Activated CD4-positive, alpha-beta T cell treated with anti-CD3 and anti-CD28 coated beads for 24 hours (primary cell): ENCODE measurements at regions not wholly inside any gene's neighbourhood (a gene's known extent, or its start where the extent isn't known, plus 50 kb on each side); places are given as distances from the start of the nearest gene placed in this dataset.
"Not testable (repeated sequence)": the region's sequence is repeated elsewhere in the genome, so short reads cannot be mapped to it uniquely, and the experiment has no call there.

Experiments
- DNase-seq, 2 donors: peaks; one replicate each; pipeline ENCODE4 v3.0.0-alpha.2; 2020; ENCODE audit warnings: low read depth in 2 of 2

DNA sequence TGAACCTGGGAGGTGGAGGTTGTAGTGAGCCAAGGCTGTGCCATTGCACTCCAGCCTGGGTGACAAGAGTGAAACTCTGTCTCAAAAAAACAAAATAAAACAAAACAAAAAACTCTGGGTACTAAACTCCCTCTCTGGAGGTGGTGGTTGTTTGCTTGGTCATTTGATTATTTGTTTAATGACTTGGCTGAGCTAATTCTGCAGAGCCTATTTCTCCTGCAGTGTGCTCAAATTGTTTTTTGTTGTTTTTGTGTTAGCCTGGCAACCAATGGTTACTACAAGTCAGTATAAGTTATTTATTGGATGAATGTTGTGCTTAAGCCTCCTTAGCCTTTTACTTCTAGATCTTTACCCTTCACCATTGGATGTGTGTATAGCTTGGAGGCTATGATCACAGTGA is 387.5 kb downstream of the ADCYAP1 start:
- DNase-seq, result no peak

DNA sequence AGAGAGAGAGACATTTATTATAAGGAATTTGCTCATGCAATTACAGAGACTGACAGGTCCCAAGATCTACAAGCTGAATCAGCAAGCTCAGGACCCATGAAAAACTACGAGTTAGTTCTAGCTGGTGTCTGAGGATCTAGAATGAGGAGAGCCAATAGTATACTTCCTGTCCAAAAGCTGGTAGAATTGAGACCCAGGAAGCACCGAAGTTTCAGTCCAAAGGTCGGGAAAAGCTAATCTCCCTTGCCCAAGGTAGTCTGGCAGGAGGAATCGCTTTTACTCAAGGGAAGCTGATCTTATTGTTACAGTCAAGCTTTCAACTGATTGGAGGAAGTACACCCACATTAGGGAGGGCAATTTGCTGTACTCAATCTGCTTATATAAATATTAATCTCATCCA is 389.6 kb downstream of the ADCYAP1 start:
- DNase-seq, result no peak

DNA sequence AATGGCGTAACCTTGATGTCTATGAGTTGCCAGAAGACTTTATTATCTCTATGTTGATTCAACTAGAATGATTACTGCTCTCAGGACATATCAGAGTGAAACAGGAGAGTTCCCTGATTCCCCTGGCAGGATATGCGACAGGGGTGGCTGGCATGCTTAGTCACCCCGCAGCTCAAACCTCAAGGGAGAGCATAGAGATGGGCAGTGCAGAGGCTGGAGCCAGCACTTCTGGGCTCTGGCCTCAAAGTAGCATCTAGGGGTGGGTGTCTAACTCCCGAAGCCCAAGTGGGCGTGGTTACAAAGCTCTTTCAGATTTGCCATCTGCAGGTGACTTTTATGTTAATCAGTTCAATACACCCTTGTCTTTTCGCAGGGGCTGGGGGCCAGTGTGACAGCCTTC is 391.6 kb downstream of the ADCYAP1 start:
- DNase-seq, result no peak

DNA sequence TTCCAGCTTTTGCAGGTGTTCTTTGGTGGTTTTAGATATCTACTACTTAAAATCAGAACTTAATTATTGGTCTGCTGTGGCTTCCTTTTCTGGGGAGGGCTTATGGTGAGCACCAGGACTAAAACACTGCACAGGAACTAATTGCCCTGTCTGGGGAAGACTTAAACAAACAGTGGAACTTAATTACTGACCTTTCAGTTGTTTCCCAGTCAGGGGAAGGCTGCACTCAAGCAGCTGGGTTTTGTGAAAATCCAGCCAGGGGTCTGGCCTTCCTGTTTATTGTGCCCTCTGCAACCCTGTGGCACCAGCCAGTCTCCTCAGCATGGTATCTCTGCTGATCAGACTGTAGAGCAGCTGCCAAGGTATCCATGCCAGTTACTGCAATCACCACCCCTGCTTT is 398.2 kb downstream of the ADCYAP1 start:
- no peak for DNase-seq

DNA sequence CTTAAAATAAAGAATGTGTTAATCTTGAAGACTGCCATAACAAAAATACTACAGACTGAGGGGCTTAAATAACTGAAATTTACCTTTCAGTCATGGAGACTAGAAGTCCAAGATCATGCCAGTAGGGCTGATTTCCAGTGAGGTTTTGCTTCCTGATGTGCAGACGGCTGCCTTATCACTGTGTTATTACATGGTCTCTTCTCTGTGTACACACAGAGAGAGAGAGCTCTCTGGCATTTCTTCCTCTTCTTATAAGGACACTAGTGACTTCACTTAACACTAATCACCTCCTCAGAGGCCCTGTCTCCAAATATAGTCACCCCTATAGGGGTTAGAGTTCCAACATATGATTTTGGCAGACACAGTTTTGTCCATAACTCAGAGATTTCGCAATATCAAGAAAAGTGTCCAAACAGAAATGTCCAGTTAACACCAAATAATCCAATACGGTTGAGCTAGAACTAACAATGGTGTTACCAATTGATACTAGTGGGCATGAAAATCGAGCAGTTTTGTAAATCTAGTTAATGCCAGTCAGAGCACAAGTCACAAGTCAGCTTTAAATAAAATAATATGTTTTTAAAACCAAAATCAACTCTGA is 399.8 kb downstream of the ADCYAP1 start:
- DNase-seq, result no peak

DNA sequence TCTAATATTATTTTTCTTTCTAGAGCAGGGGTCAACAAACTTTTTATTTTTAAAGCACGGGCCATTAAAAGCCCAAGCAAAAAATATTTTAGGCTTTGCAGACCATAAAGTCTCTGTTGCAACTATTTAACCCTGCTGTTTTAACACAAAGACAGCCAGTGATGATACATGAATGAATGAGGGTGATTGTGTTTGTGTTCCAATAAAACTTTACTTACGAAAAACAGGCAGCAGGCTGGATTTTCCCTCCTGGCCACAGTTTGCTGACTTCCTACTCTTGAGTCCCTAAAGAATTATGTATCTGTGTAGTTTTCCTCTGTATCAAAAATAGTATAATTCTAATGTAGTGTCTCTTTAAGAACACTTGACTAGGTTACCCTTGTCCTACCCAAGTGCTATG is 402.0 kb downstream of the ADCYAP1 start:
- DNase-seq, result no peak

DNA sequence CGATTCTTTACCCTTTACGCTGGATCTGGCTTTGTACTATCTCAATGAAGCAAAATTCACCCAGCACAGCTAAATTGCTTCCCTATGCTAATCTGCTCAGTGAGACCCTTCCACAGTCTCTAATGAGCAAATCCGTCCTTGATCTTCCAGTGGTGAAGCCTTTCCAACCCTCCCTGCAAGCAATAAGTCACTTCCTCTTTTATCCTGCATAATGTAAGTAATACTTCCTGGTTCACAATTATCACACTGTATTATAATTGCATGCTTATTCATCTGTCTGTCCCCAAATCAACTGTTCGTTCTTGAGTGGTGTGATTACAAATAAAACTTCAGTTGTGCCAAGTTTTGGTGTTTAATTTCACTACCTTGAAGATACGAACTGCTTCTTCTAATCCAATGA is 404.0 kb downstream of the ADCYAP1 start:
- DNase-seq, result no peak

DNA sequence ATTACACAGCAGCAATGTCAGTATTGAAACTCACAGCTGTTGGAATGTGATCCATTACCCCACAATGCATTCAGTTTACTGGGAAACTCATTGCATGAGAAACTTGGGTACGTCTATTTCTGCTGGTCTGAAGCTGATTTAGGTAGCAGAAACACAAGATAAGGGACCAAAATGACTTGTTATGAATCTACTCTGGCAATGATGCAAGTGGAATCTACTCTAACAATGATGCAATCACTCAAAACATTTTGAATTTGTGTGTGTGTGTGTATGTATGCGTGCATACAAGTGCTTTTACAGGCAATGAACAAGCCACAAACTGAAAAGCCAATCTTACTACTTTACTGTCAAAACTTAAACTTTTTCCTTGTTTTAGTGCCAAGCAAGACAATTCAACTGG is 406.7 kb downstream of the ADCYAP1 start:
- DNase-seq, result no peak

DNA sequence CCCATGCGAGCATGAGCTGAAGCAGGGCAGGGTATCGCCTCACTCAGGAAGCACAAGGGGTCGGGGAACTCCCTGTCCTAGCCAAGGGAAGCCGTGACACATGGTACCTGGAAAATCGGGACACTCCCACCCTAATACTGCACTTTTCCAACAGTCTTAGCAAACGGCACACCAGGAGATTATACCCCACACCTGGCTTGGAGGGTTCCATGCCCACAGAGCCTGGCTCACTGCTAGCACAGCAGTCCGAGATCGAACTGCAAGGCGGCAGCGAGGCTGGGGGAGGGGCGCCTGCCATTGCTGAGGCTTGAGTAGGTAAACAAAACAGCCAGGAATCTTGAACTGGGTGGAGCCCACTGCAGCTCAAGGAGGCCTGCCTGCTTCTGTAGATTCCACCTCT is 430.7 kb downstream of the ADCYAP1 start:
- not testable (repeated sequence) for DNase-seq

DNA sequence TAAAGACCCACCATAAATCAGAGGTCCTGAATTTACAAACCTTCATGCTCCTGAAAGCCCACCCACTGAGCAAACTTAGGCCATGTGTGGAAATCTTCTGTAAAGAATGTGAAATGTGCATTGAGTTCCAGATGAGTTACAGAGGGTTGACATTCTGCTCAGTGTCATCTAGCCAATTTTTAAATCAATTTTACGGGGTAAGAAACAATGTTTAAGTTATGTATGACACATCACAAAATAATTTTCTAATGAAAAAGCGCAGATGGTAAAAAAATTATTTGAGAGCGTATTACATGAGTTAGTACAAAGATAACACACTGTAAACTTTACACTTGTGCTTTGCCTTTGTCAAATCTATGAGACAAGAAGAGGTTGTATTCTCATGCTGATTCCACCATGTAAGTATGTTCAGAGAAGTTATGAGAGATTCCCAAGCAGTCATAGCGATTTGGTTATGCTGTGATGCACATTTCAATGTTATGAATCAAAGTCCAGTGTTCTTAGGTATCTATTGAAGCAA is 446.3 kb downstream of the ADCYAP1 start:
- no peak for DNase-seq

DNA sequence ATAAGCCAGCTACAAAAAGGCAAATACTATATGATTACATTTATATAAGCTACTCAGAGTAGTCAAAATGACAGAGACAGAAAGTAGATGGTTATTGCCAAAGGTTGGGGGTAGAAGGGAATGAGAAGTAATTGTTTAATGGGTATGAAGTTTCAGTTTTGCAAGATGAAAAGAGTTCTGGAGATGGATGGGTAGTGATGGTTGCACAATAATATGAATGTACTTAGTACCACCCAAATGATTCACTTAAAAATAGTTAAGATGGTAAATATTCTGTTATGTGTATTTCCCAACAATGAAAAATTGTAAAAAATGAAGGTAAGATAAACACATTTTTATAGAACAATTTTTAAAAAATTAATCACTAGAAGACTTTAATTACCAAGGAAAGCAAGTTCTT is 448.4 kb downstream of the ADCYAP1 start:
- DNase-seq, result no peak

DNA sequence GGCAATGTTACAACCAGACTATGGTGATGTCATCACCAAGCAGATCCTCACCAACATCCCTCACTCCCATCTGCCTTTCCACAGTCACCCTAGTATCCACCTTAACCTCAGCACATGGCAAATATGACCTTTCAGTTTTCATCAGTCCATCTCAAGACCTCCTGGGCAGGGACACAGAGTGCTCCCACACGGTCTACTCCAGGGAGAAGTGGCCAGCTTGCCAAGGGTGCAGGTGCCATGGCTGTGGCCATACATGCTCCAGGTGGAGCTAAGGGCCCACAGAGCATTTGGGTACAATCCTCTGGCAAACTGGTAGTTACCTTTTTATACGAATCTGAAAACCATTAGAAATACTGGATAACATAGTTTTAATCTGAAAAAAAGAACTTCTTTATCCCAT is 453.1 kb downstream of the ADCYAP1 start:
- no peak for DNase-seq

DNA sequence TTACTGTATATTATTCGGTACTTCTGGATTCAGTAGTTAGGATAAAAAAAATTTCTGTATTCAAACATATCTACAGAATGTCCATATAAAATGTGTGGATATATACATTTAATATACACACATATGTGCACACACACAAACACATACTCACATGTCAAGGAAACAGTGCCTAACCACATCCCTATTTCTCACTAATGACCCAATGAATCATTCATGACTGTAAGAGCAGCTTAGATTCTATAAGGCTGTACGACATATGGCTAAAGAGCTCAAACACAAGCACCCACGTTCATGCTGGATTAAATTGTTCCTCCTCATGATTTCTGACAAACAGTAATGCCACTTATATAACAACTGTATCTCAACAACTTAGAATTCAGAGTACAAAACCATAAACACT is 457.3 kb downstream of the ADCYAP1 start:
- no peak for DNase-seq

DNA sequence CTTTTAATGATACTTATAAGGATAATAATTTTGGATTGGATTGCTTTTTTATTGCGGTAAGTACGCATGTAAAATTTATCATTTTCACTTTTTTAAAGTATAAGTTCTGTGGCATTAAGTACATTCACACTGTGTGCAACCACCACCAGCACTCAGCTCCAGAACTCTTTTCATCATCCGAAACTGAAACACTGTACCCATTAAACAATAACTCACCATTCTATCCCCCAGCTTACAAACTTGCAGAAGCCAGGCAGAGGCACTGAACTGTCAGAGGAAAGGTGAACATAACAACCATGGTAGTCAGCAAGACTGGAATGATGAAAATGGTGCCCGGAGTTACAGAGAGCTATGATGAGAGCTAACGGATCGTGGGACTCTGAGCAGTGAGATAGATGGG is 465.9 kb downstream of the ADCYAP1 start:
- DNase-seq, result no peak

DNA sequence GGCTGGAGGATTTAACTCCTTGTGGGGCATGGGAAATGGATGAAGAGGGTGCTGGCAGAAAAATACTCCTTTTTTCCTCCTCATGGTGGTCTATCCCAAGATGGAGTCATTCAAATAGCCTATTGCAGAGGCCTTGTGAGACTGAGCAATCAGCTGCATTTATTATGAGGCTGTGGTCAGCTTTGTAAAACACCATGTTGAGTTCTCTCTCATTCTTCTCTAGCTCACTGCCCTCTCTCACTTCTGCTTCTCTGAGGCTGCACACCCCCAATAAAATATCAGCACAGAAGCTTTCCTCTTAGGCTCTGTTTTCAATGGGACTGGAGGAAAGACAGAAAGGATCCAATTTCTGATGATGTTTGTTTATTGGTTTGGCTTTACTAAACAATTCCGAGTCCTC is 467.1 kb downstream of the ADCYAP1 start:
- no peak for DNase-seq

DNA sequence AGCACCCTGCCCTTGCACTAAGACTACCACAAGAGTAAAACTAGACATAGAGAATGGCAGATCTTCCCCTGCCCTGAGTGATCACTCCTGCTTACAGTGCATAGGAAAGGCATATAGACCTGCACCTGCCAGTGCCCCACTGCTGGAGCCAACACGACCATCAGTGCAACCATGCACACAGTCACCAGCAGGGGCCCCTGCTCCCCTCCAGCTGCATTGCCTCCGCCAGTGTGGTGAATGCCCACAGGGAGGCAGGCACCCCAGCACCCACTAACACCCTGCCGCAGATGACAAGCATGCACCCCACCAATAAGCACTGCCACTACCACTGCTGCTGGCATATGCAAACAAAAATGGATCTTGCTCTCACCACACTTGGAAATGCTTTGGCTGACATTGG is 478.8 kb downstream of the ADCYAP1 start:
- no peak for DNase-seq

DNA sequence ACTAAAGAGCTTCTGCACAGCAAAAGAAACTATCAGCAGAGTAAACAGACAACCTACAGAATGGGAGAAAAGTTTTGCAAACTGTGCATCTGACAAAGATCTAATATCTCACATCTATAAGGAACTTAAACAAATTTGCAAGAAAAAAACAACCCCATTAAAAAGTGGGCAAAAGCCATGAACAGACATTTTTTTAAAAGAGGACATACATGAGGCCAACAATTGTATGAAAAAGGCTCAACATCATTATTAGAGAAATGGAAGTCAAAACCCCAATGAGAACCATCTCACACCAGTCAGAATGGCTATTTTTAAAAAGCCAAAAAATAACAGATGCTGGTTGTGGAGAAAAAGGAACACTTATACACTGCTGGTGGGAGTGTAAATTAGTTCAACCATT is 483.8 kb downstream of the ADCYAP1 start:
- not testable (repeated sequence) for DNase-seq

DNA sequence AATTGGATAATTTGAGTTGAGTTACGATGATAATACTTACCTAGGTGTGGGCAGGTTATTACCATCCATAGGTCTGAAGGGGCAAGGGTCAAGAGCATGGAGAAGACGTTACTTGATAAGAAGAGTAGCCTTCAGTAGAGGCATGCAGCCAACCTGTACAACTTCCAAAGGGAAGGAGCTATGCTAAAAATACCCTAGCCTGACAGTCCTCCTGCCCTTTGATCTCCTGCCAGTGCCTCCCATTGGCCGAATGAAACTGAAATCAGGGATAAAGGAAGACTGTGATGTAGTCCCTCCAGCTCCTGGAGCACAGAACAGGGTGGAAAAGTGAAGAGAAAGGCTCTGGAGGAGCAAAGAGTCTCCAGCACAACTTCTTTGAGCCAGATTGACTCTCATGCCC is 487.4 kb downstream of the ADCYAP1 start:
- no peak for DNase-seq

DNA sequence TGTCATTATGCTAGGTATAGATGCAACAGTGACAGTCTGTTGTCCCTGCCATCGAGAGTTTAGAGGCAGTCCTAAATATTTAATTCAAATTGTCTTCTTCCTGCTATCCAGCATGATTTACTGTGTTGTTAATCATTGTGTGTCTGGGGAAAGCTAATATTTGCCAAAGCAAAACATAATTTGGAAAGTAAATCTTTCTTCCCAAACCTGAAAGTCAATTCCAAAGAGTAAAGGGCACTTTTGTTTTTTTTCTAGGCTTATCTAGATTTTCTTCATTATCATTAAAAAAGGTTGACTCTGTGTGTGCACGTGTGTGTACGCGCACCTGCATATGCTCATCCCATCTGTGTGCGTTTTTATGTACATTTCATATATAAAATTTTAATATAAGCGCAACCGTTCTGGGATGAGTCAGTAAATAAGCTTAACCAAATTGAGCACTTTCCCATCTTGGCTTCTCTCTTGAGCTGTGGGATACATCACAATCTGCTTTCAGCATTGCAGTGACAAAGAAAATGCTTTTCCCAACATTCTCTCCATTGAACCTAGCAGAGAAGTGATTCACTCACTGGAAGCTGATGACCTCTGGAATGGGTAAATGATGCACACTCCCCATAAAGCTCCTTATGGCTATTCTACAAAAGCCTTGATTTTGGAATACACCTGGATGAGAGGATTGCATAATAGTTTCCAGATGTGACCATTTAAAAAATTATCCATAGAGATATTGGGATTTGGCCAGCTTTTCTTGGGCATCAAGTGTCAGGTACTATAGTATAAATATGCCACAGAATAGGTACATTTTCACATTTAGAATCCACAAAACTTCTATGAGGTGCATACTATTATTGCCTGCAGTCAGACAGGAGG is 488.4 kb downstream of the ADCYAP1 start:
- DNase-seq, result no peak

DNA sequence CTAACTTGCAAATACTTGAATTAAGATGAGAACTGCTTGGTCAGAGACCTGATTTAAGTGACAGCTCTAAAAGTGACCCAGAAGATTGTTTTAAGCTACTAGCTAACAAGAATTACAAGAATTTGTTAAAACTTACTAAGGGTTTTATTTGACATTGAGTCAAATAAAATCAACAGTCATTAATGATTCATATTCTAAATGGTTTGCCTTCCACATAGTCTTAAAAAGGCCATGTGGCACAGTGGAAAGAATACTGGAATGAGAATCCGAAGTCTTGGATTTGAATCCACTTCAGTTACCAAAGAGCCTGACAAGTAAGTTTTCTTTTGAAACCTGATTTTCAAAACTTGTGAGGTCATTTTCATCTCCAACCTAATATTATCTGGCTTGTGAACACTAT is 489.3 kb downstream of the ADCYAP1 start:
- no peak for DNase-seq

DNA sequence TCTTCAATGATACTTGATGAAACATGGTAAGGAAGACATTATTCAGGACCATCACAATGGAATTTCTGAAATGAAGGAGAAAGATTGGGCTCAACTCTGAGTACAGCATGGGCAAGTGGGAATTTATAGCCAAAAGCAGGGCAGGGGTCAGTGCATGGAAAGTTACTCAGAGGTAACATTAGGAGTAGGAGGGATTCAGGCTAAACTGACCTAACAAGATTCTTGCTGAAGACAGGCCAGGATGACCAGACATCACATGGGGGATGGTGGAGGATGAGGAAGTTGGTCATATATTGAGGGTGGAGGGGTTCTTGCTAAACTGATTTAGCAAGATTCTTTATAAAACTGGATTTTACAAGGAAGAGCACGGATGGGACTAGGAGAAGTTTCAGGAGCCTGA is 489.8 kb downstream of the ADCYAP1 start:
- DNase-seq, result no peak

DNA sequence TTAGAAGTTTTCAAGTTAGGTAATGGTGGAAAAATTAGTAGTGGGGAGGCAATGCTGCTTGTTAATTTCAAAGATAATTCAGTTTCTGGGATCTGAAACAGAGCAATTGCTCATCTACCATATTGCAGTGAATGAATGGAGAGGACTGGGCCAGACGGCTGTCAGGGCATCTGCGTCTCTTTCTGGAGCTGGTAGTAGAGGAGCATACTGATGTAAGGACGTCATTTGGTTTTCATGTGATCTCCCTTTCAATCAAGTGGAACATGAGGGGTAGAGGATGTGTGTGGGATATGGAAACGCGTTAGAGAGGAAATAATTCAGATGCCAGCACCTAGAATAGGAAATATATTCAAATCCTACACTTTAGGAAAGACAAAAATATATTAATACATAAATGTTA is 490.3 kb downstream of the ADCYAP1 start:
- DNase-seq, result no peak

DNA sequence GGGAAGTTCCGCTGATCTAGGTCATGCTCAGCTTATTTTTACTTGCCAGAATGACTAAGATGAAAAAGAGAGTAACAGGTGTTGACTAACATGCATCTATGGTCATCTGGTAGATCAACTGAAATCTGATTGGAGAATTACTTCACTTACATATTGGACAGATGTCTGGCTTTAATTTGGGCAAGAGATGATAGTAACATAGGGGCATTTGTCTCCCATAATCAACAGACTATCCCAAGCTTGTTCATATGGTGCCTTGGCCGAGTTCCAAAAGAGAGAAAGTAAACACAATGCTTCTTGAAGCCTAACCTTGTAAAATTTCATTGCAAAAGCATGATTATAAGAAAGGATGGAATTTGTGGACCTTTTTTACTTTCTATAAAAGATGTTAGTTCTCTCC is 503.7 kb downstream of the ADCYAP1 start:
- DNase-seq, result no peak
